Activated T-helper 2 cell treated with anti-CD3 and anti-CD28 coated beads, Interferon-gamma antibody, Interleukin-2, Interleukin-4, amounts not matched to agents 10 μg/mL and 5 μg/mL and 100 μg/mL, durations not matched to agents 14 hours and 24 hours and 36 hours (primary cell): ENCODE measurements at regions not wholly inside any gene's neighbourhood (a gene's known extent, or its start where the extent isn't known, plus 50 kb on each side); places are given as distances from the start of the nearest gene placed in this dataset.
"Not testable (repeated sequence)": the region's sequence is repeated elsewhere in the genome, so short reads cannot be mapped to it uniquely, and the experiment has no call there.

Source experiments
- DNase-seq: peaks from one replicate; pipeline ENCODE4 v3.0.0; 2021; ENCODE audit warnings: low spot score
- H3K27ac Mint-ChIP-seq: one replicate; pipeline ENCODE4 v1.8.0; 2021; ENCODE audit warnings: mixed read lengths
- H3K27me3 Mint-ChIP-seq: one replicate; pipeline ENCODE4 v1.8.0; 2021; ENCODE audit warnings: low read depth, mixed read lengths
- H3K36me3 Mint-ChIP-seq: one replicate; pipeline ENCODE4 v1.8.0; 2021; ENCODE audit warnings: low read depth, mixed read lengths
- H3K4me1 Mint-ChIP-seq: one replicate; pipeline ENCODE4 v1.8.0; 2021; ENCODE audit warnings: low read depth, mixed read lengths
- H3K4me3 Mint-ChIP-seq: one replicate; pipeline ENCODE4 v1.8.0; 2021; ENCODE audit warnings: low read depth, mild to moderate bottlenecking, moderate library complexity, mixed read lengths
- H3K9me3 Mint-ChIP-seq: one replicate; pipeline ENCODE4 v1.8.0; 2021; ENCODE audit warnings: mixed read lengths
- intact Hi-C: fragments of 100-400 bp; cut with micrococcal nuclease; formaldehyde crosslinking; loops from one replicate; pipeline ENCODE4 v1.15.1; 2023

DNA sequence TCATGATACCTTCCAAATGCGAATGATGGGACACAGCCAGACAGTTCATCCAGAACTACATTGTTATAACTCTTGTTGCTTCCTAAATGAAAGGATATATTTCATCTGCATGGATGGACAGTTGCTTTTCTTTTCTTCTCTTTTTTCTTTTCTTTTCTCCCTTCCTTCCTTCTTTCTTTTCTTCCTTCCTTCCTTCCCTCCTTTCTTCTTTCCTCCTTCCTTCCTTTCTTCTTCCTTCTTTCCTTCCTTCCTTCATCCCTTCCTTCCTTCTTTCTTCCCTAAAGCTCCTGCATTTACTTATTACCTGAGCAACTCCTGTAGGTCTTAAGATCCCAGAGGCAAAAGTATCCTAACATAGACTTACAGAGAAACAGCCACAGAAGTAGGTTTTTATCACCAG is 221.6 kb downstream of the DUSP10 start:
- no peaks in the 10 kb centered on the region for H3K36me3 Mint-ChIP-seq
- H3K27me3 Mint-ChIP-seq: peaks cover 3% of the 10 kb centered on the region
- no peak overlapping the region for H3K4me3 Mint-ChIP-seq
- peaks cover 3% of the 10 kb centered on the region for H3K4me1 Mint-ChIP-seq
- H3K9me3 Mint-ChIP-seq: no peaks in the 10 kb centered on the region
- DNase-seq: no peak
- intact Hi-C loops: no loop called here
- no peak overlapping the region for H3K27ac Mint-ChIP-seq

- no peak for DNase-seq
- no peak overlapping the region for H3K4me3 Mint-ChIP-seq
- H3K36me3 Mint-ChIP-seq: no peaks in the 10 kb centered on the region
- intact Hi-C loops: no loop called here
- no peaks in the 10 kb centered on the region for H3K9me3 Mint-ChIP-seq
- H3K4me1 Mint-ChIP-seq: peaks cover 3% of the 10 kb centered on the region
- H3K27me3 Mint-ChIP-seq: peaks cover 4% of the 10 kb centered on the region
- H3K27ac Mint-ChIP-seq: no peak overlapping the region
These were observed 220.2 kb downstream of the DUSP10 start for GRCh38 chr1:221521686-221522085.

- Mint-ChIP-seq H3K27me3 (peaks cover 4% of the 10 kb centered on the region), H3K9me3 (no peaks in the 10 kb centered on the region), H3K4me3 (no peak overlapping the region), H3K36me3 (no peaks in the 10 kb centered on the region), H3K27ac (no peak overlapping the region), H3K4me1 (peaks cover 3% of the 10 kb centered on the region)
- intact Hi-C loops: no loop called here
- DNase-seq: no peak
These were observed 219.4 kb downstream of the DUSP10 start for GRCh38 chr1:221522529-221522940.

GRCh38 chr1:221525749-221526148 is 216.1 kb downstream of the DUSP10 start:
- H3K27ac Mint-ChIP-seq: no peak overlapping the region
- intact Hi-C loops: no loop called here
- no peaks in the 10 kb centered on the region for H3K9me3 Mint-ChIP-seq
- H3K4me3 Mint-ChIP-seq: no peak overlapping the region
- H3K4me1 Mint-ChIP-seq: peaks cover 3% of the 10 kb centered on the region
- DNase-seq: no peak
- no peaks in the 10 kb centered on the region for H3K36me3 Mint-ChIP-seq
- H3K27me3 Mint-ChIP-seq: peaks cover 10% of the 10 kb centered on the region

- Mint-ChIP-seq H3K4me1 (no peaks in the 10 kb centered on the region), H3K9me3 (no peaks in the 10 kb centered on the region), H3K27me3 (peaks cover 11% of the 10 kb centered on the region), H3K36me3 (no peaks in the 10 kb centered on the region), H3K27ac (no peak overlapping the region), H3K4me3 (no peak overlapping the region)
- intact Hi-C loops: no loop called here
- DNase-seq: no peak
These were observed 214.6 kb downstream of the DUSP10 start for GRCh38 chr1:221527302-221527701.

DNA sequence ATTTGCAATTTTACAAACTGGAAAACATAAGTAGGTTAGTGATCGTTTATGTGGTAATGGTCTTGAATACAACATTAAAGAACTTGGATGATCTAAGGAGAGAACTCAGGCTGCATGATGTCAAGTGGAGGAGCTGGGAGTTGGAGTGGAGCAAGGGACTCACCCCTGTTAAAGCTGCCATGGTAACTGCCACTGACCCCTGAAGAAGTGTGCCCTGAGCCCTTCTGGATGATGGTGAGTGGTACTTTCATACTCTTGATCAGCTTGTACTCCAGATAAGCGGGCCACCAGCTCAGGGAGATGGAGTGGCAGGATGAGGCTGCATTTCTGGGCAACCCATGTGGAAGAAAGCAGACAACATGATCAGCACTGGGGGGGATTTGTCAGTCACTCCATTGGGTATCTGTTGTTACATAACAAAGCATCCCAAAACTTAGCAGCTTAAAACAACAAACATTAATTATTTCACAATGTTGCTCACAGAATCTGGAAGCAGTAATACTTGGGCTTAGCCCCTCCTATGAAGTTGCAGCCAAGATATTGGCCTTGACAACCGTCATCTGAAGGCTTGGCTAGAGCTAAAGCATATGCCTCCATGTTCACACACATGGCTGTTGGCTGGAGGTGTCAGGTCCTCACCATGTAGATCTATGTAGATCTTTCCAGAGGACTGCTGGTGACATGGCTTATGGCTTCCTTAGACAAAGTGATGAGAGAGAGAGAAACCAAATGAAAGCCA is 213.8 kb downstream of the DUSP10 start:
- no peak overlapping the region for H3K27ac Mint-ChIP-seq
- intact Hi-C loops: no loop called here
- no peaks in the 10 kb centered on the region for H3K36me3 Mint-ChIP-seq
- no peaks in the 10 kb centered on the region for H3K4me1 Mint-ChIP-seq
- H3K9me3 Mint-ChIP-seq: no peaks in the 10 kb centered on the region
- H3K4me3 Mint-ChIP-seq: no peak overlapping the region
- DNase-seq: no peak
- peaks cover 15% of the 10 kb centered on the region for H3K27me3 Mint-ChIP-seq

- H3K27ac Mint-ChIP-seq, H3K4me3 Mint-ChIP-seq, H3K9me3 Mint-ChIP-seq, H3K36me3 Mint-ChIP-seq, intact Hi-C loops, DNase-seq, H3K4me1 Mint-ChIP-seq: not testable (repeated sequence)
- peaks cover 17% of the 10 kb centered on the region for H3K27me3 Mint-ChIP-seq
These were observed 211.7 kb downstream of the DUSP10 start for GRCh38 chr1:221530159-221530558.

DNA sequence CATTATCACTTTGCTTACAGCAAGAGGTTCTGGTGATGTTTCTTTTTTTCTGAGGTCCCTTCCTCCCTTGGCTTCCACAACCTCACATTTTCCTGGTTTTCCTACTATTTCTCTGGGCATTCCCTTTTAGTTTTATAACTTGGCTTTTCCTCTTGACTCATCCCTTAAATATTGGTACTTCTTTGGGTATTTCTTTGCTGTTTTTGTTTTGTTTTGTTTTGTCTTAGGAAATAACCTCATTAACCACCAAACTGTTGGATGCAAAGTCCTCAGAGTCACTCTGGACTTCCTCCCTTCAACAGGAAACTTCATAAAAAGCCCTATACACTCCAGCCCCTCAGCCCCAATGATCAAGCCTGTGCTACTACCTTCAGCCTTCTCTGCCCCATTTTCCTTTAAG is 211.1 kb downstream of the DUSP10 start:
- DNase-seq: no peak
- intact Hi-C loops: no loop called here
- Mint-ChIP-seq H3K4me3 (no peak overlapping the region), H3K36me3 (no peaks in the 10 kb centered on the region), H3K27ac (no peak overlapping the region), H3K9me3 (no peaks in the 10 kb centered on the region), H3K27me3 (peaks cover 19% of the 10 kb centered on the region), H3K4me1 (no peaks in the 10 kb centered on the region)

GRCh38 chr1:221532071-221532773 is 209.7 kb downstream of the DUSP10 start:
- Mint-ChIP-seq H3K9me3 (no peaks in the 10 kb centered on the region), H3K36me3 (no peaks in the 10 kb centered on the region), H3K4me1 (no peaks in the 10 kb centered on the region), H3K27me3 (peaks cover 26% of the 10 kb centered on the region), H3K27ac (no peak overlapping the region), H3K4me3 (no peak overlapping the region)
- no peak for DNase-seq
- intact Hi-C loops: no loop called here

DNA sequence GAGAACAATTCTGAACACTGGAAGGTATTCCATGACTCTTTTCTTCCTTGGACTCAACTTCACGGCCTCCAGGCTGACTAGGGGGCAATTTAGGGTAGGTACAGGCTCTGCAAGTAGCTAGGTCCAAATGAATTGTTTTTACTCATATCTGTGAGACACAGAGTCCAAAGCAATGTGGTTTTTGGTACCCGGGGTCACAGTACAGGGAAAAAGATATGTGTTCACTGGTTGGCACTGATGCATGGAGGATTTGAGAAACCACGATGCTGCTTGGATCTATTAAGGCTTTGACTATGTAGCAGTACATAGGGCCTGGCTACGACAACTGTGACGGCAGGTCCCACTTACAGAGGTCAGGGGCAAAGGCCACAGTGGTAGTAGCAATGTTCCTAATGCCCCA is 200.6 kb downstream of the DUSP10 start:
- Mint-ChIP-seq H3K27me3 (peaks cover 36% of the 10 kb centered on the region), H3K4me1 (peaks cover 2% of the 10 kb centered on the region), H3K36me3 (no peaks in the 10 kb centered on the region), H3K9me3 (no peaks in the 10 kb centered on the region), H3K27ac (no peak overlapping the region), H3K4me3 (no peak overlapping the region)
- DNase-seq: no peak
- intact Hi-C loops: loop anchor here (10.0 kb wide), 3 partner anchors 314 to 914 kb away; no protein-coding TSS in a partner anchor

DNA sequence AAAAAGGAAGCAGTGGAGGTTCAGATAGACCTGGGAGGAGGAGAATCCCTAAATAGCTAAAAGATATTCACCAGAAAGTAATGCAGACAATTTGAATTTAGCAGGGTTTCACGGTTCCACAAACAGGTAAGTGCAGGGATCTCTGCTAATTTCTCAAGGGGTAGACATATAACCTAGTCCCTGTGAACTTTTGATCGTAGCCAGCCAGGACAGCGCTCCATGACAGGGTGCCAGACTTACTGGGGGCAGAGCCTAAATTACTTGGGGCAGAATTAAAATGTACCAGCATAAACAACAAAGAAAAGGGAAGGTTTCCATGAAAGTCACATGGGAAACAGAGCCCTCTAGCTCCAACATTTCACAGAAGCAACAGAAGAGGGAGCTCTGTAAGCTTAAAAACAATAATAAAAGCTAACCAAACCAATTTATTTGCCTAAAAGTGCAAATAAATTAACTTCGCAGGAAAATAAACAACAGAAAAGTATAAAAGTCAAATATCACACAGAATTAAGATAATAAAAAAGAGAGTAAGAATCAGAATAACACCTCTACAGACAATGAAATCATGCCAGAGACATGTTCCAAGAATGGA is 198.3 kb downstream of the DUSP10 start:
- H3K4me1 Mint-ChIP-seq: peaks cover 2% of the 10 kb centered on the region
- H3K27ac Mint-ChIP-seq: no peak overlapping the region
- no peak for DNase-seq
- intact Hi-C loops: loop anchor here (1.0 to 10.0 kb wide), 4 partner anchors 198 to 911 kb away; no protein-coding TSS in a partner anchor
- peaks cover 18% of the 10 kb centered on the region for H3K27me3 Mint-ChIP-seq
- H3K9me3 Mint-ChIP-seq: no peaks in the 10 kb centered on the region
- H3K36me3 Mint-ChIP-seq: no peaks in the 10 kb centered on the region
- H3K4me3 Mint-ChIP-seq: no peak overlapping the region

DNA sequence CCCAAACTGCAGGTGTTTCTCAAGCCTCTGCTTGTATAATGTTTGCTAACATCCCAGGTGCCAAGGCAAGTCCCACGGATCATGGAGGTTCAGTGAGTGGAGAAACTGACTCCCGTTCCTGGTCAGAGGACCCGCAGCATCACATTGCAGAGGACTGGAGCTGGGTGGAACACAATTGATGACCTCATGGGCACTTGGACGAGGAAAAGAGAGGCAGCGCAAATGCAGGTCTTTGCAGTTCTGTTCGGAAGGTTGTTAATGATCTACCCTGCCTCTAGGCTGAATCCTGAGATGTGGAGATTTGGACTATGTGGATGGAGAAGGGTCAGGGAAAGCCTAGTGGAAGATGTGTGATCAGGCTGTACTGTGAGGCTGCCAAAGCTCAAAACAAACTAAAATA is 192.9 kb downstream of the DUSP10 start:
- Mint-ChIP-seq H3K9me3 (no peaks in the 10 kb centered on the region), H3K4me1 (no peaks in the 10 kb centered on the region), H3K4me3 (no peak overlapping the region), H3K36me3 (no peaks in the 10 kb centered on the region), H3K27me3 (peaks cover 6% of the 10 kb centered on the region), H3K27ac (no peak overlapping the region)
- DNase-seq: no peak
- intact Hi-C loops: loop anchor here (10.0 kb wide), 3 partner anchors 306 to 906 kb away; no protein-coding TSS in a partner anchor

DNA sequence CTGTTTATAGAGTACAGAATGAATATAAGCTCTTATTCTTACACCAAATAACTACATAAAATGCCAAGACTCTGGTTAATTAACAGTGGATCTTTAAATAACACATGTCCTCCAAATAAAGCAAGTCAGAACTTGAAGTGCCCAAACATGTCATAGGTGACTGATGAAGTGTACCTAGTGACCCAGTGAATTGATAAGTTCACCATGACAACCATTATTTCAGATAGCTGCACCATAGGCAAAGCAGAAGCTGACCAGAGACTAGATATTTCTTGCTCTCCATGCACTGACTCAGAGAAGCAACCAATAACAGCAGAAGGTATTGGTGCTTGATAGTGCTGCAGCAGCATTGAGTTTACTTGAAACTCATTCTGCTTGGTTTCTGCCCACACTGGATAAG is 192.1 kb downstream of the DUSP10 start:
- Mint-ChIP-seq H3K27ac (no peak overlapping the region), H3K27me3 (peaks cover 6% of the 10 kb centered on the region), H3K9me3 (no peaks in the 10 kb centered on the region), H3K36me3 (no peaks in the 10 kb centered on the region), H3K4me3 (no peak overlapping the region), H3K4me1 (no peaks in the 10 kb centered on the region)
- intact Hi-C loops: loop anchor here (10.0 kb wide), 3 partner anchors 305 to 905 kb away; no protein-coding TSS in a partner anchor
- no peak for DNase-seq
